Progenitor cell of endocrine pancreas (in vitro differentiated cells): ENCODE measurements at regions not wholly inside any gene's neighbourhood (a gene's known extent, or its start where the extent isn't known, plus 50 kb on each side); places are given as distances from the start of the nearest gene placed in this dataset.

ENCODE experiments used
- DNase-seq: peaks from one replicate; pipeline ENCODE4 v3.0.0; 2021; ENCODE audit warnings: low spot score; ENCODE audit not compliant: unreplicated experiment
- H3K27ac Mint-ChIP-seq: 2 replicates; pipeline ENCODE4 v1.8.0; 2021; ENCODE audit warnings: mild to moderate bottlenecking, moderate library complexity, mixed read lengths
- H3K27me3 Mint-ChIP-seq: 2 replicates; pipeline ENCODE4 v1.8.0; 2021; ENCODE audit warnings: mixed read lengths
- H3K36me3 Mint-ChIP-seq: 2 replicates; pipeline ENCODE4 v1.8.0; 2022; ENCODE audit warnings: mixed read lengths; ENCODE audit not compliant: insufficient read depth
- H3K4me1 Mint-ChIP-seq: 2 replicates; pipeline ENCODE4 v1.8.0; 2021; ENCODE audit warnings: low read depth, mixed read lengths
- H3K4me3 Mint-ChIP-seq: 2 replicates; pipeline ENCODE4 v1.8.0; 2021; ENCODE audit warnings: low read depth, mild to moderate bottlenecking, moderate library complexity, mixed read lengths
- H3K9me3 Mint-ChIP-seq: 2 replicates; pipeline ENCODE4 v1.8.0; 2021; ENCODE audit warnings: low read depth, mixed read lengths
- TF ChIP-seq, protein P1 (sequence below): fragments of 200-600 bp; sonication (generic); IDR thresholded peaks from one replicate; pipeline ENCODE4 v1.5.0; 2021; ENCODE audit warnings: antibody characterized with exemption, mild to moderate bottlenecking; ENCODE audit not compliant: unreplicated experiment

GRCh38 chr10:62746951-62747729, 57.4 kb upstream of the ADO start:
- H3K4me1 Mint-ChIP-seq: no peaks in the 10 kb centered on the region
- H3K36me3 Mint-ChIP-seq: no peaks in the 10 kb centered on the region
- DNase-seq: no peak
- TF ChIP-seq, protein P1, sequence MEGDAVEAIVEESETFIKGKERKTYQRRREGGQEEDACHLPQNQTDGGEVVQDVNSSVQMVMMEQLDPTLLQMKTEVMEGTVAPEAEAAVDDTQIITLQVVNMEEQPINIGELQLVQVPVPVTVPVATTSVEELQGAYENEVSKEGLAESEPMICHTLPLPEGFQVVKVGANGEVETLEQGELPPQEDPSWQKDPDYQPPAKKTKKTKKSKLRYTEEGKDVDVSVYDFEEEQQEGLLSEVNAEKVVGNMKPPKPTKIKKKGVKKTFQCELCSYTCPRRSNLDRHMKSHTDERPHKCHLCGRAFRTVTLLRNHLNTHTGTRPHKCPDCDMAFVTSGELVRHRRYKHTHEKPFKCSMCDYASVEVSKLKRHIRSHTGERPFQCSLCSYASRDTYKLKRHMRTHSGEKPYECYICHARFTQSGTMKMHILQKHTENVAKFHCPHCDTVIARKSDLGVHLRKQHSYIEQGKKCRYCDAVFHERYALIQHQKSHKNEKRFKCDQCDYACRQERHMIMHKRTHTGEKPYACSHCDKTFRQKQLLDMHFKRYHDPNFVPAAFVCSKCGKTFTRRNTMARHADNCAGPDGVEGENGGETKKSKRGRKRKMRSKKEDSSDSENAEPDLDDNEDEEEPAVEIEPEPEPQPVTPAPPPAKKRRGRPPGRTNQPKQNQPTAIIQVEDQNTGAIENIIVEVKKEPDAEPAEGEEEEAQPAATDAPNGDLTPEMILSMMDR: no peak
- H3K4me3 Mint-ChIP-seq: no peak overlapping the region
- no peaks in the 10 kb centered on the region for H3K9me3 Mint-ChIP-seq
- H3K27ac Mint-ChIP-seq: no peak overlapping the region
- no peaks in the 10 kb centered on the region for H3K27me3 Mint-ChIP-seq

- no peaks in the 10 kb centered on the region for H3K27me3 Mint-ChIP-seq
- TF ChIP-seq, protein P1: no peak
- DNase-seq: no peak
- H3K4me3 Mint-ChIP-seq: no peak overlapping the region
- no peaks in the 10 kb centered on the region for H3K4me1 Mint-ChIP-seq
- H3K36me3 Mint-ChIP-seq: no peaks in the 10 kb centered on the region
- H3K9me3 Mint-ChIP-seq: no peaks in the 10 kb centered on the region
- H3K27ac Mint-ChIP-seq: no peak overlapping the region
Observed at GRCh38 chr10:62748386-62748785, 56.1 kb upstream of the ADO start.

DNA sequence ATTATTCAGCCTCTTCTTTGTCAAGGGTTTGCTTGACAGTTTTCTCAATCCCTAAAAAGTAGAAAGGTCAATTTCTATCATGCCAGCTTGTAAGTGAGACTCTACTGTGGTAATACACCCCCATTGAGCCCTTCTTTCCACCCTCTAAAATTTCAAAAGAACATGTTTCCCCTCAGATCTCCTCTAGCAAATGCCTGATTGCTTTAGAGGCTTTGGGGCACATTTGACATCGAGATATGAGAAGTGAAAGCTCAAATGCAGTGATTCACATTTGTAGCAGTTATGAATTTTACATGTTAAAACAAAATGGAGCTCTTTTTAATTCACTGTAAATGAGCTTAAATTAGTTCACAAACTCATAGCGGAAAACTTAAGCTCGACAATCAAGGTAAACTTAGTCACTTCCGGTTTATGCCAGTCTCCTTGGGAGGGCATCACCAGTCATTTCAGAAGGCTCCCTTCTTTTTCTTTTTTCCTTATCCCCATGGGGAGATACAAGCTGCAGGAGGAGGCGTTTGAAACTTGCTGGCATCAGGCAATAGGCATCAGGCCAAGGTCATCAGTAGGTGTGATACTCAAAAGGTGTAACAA, 55.3 kb upstream of the ADO start:
- no peaks in the 10 kb centered on the region for H3K27me3 Mint-ChIP-seq
- no peak for DNase-seq
- no peaks in the 10 kb centered on the region for H3K4me1 Mint-ChIP-seq
- no peak overlapping the region for H3K4me3 Mint-ChIP-seq
- H3K9me3 Mint-ChIP-seq: no peaks in the 10 kb centered on the region
- TF ChIP-seq, protein P1: no peak
- no peaks in the 10 kb centered on the region for H3K36me3 Mint-ChIP-seq
- H3K27ac Mint-ChIP-seq: no peak overlapping the region
